GM18505 (cell line): ENCODE measurements at regions not wholly inside any gene's neighbourhood (a gene's known extent, or its start where the extent isn't known, plus 50 kb on each side); places are given as distances from the start of the nearest gene placed in this dataset.
"Not testable (repeated sequence)": the region's sequence is repeated elsewhere in the genome, so short reads cannot be mapped to it uniquely, and the experiment has no call there.

Experiments
- ATAC-seq: cut with Tn5 transposase; IDR thresholded peaks from one replicate; pipeline ENCODE4 v1.9.1; 2021; ENCODE audit not compliant: unreplicated experiment
- POLR2A ChIP-seq: IDR thresholded peaks from 4 replicates; pipeline ENCODE4 v1.6.1; 2011; ENCODE audit warnings: borderline replicate concordance; ENCODE audit not compliant: insufficient read depth, insufficient read length; ENCODE audit errors: extremely low read depth

- ATAC-seq, result no peak
Observed at GRCh38 chr13:55632402-55632801, 1508.3 kb upstream of the PRR20A start.

DNA sequence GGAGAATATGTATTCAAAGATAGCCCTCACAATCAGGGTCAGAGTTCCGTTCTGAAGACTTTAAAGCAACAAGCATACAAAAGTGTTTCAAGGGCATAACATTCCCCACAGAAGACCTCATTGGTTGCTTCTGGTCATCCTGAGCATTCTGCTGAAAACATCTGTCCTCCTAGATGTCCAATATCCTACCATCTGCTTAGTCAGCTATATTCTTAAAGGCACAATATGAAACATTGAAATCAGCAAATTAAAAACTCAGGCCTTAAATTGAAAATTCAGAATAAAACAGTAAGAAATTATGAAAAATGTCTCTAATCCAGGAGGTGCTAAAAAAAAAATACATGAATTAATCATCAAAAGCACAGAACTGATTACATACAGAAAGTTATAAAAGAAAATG, 1491.2 kb upstream of the PRR20A start:
- ATAC-seq, result no peak
- no peak for TF ChIP-seq POLR2A

More at GRCh38 chr13:55632402-55632801, 1508.3 kb upstream of the PRR20A start:
- TF ChIP-seq POLR2A, result no peak

- TF ChIP-seq POLR2A, result no peak
- ATAC-seq, result no peak
Observed at GRCh38 chr13:55652657-55653056, 1488.1 kb upstream of the PRR20A start.

- TF ChIP-seq POLR2A, result no peak
- no peak for ATAC-seq
Observed at GRCh38 chr13:55653497-55653896, 1487.2 kb upstream of the PRR20A start.

DNA sequence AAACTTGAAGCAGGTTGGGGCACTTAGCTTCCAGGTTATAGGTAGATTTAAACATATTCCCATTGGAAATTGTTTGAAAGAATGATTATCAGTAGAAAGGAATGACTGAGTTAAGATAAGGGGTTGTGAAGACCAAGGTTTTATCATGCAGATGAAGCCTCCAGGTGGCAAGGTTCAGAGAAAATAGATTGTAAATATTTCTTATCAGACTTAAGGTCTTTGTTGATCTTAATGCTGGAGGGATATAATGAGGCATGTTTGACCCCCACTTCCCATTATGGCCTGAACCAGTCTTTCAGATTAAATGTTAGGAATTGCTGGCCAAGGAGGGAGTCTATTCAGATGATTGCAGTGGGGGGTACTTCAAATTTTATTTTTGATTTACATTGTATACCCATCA, 1486.5 kb upstream of the PRR20A start:
- no peak for TF ChIP-seq POLR2A
- ATAC-seq, result no peak

DNA sequence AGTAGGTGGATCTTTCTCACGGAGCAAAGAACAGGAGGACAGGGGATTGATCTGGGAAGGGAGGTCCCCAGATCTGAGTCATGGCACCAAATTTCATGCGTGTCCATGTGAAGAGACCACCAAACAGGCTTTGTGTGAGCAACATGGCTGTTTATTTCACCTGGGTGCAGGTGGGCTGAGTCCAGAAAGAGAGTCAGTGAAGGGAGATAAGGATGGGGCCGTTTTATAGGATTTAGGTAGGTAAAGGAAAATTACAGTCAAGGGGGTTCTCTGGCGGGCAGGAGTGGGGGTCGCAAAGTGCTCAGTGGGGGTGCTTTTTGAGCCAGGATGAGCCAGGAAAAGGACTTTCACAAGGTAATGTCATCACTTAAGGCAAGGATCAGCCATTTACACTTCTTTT, 1480.5 kb upstream of the PRR20A start:
- not testable (repeated sequence) for ATAC-seq

DNA sequence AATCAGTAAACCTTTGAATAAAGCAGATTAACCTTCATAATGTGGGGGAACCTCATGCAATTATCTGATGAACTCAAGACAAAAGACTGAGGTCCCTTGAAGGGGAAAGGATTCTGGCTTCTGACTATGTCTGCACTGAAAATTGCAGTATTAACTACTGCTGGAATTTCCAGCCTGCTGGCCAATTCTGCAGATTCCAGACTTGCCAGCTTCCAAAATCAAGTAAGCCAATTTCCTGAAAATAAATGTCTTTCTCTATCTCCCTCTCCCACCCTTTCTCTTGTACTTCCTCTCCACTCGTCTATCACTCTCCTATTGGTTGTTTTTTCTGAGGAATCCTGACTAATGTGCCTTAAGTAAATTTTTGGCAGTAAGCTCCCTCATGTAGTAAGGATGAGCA, 1479.9 kb upstream of the PRR20A start:
- ATAC-seq, result no peak
- no peak for TF ChIP-seq POLR2A

DNA sequence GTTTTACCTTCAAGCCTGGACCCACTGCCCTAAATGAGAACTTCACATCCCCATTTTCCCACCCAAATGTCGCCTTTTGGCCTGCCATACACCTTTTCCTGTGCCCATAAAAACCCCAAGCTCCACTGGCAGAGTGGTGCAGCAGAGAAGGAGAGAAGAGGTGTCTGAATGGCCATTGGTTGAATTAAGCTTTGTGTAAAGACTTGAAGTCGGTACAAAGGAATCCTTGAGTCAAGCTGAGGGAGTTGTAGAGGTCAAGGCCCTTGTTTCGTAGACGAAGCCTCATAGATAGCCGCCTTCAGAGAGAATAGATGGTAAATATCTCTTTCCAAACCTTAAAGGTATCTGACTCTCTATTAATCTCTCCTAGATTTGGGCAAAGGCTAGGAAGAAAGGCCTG, 1479.2 kb upstream of the PRR20A start:
- no peak for TF ChIP-seq POLR2A
- no peak for ATAC-seq

GRCh38 chr13:55664178-55664577, 1476.5 kb upstream of the PRR20A start:
- no peak for TF ChIP-seq POLR2A
- no peak for ATAC-seq

- ATAC-seq, result no peak
- no peak for TF ChIP-seq POLR2A
Observed at GRCh38 chr13:55669051-55669450, 1471.7 kb upstream of the PRR20A start.

DNA sequence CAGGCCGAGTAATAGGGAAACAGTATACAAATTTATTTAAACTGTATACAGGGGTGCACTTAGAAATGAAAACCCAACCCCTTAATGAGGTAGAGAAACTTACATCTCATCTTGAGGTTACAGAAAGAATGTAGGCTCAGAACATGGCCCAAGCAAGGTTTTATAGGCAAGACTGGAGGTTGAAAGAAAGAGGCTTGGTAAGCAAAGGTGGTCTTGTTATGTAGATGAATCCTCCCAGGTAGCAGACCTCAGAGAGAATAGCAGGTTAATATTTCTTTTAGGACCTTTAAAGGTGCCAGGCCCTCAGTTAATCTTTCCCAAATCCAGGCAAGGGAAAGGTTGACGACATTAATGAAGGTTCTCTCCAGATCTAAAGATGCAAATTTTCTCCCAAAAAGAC, 1466.8 kb upstream of the PRR20A start:
- TF ChIP-seq POLR2A, result no peak
- no peak for ATAC-seq

GRCh38 chr13:55682776-55683175, 1457.9 kb upstream of the PRR20A start:
- ATAC-seq, result no peak
- no peak for TF ChIP-seq POLR2A

- no peak for TF ChIP-seq POLR2A
- ATAC-seq, result no peak
Observed at GRCh38 chr13:55705526-55705925, 1435.2 kb upstream of the PRR20A start.

DNA sequence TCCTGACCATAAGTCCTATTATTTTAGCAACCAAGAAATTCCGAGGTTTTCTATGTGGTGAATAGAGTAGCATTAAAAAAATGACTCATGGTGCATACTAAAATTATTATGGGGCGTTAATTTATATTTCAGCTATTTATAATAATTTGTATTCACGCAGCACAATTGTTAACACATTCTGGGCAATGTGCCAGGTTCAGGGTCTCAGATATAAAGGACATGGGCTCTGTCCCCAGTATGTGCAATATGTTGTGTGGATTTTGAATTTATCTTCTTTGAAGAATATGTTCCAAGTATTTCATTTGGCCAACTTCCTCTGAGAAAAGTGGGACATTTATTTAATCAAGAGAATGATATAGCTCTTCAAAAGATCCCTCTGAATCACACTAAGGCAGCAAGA, 1434.7 kb upstream of the PRR20A start:
- no peak for TF ChIP-seq POLR2A
- ATAC-seq, result no peak

DNA sequence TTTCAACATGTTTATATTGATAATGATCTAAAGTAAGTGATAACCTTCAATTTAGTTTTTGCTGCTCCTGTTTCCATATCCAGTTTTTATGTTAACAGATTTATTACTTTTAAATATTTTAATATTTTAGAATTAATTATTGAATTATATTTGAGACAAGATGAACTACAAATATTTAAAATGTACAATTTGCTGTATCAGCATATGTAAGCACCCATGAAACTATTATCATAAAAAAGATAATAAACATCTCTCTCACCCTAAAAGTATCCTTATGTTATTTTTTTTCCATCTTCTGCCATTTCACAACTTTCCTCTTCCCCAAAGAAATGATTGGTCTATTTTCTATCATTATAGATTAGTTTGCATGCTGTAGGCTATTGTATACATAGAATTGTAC, 1426.6 kb upstream of the PRR20A start:
- no peak for ATAC-seq
- TF ChIP-seq POLR2A, result no peak
